KG1 (cell line): ENCODE measurements at regions not wholly inside any gene's neighbourhood (a gene's known extent, or its start where the extent isn't known, plus 50 kb on each side); places are given as distances from the start of the nearest gene placed in this dataset.
"Not testable (repeated sequence)": the region's sequence is repeated elsewhere in the genome, so short reads cannot be mapped to it uniquely, and the experiment has no call there.

Source experiments
- DNase-seq: peaks from one replicate; lab custom pipeline; 2025; lab: John Stamatoyannopoulos, UW

DNA sequence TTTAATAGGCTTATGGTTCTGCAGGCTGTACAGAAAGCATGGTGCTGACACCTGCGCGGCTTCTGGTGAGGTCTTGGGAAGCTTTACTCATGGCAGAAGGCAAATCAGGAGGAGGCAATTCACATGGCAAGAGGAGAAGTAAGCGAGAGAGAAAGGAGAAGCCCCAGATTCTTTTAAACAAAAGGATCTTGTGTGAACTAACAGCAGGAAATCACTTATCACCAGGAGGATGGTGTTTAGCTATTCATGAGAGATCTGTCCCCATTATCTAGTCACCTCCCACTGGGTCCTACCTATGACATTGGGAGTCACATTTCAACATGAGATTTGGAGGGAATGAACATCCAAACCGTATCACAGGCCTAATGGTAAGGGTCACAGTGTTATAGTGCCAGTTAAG, 678.0 kb upstream of the KCND2 start:
- DNase-seq, result no peak

DNA sequence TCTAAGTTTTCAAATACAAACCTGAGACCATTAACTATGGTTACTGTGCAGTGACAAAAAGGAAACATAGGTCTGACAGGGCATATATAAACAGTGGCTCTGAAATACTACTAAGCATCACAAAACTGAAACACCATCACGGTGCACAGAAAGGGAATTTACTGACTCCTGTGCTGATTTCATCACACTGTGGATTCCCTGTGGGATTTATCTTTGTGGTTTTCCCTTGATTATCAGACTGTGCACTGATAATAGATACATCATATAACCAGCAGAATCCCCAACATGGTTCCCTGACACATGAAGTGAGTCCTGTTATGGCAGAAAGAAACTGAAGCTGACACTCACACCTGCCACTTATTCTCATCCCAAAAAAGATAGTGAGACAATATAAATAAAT, 676.3 kb upstream of the KCND2 start:
- no peak for DNase-seq

DNA sequence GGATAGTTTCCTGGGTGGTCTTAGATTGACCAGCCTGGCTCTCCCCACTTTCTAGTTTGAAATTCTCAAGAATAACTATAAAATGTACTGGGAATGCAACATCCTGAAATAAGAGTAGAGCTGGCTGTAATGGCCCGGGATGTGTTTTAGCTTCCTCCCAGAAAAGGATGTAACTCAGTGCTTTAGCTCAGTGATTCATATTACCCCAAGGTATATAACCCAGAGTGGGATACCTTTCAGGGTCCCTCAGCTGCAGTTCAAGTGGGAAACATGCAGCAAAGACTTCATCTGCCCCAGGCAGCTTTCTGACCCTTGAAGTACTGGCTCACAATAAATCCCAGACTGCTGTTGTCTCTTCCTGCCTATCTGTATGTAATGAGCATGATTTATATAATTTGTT, 666.7 kb upstream of the KCND2 start:
- DNase-seq, result no peak

- no peak for DNase-seq
Measured at GRCh38 chr7:119620769-119621168, 652.2 kb upstream of the KCND2 start.

DNA sequence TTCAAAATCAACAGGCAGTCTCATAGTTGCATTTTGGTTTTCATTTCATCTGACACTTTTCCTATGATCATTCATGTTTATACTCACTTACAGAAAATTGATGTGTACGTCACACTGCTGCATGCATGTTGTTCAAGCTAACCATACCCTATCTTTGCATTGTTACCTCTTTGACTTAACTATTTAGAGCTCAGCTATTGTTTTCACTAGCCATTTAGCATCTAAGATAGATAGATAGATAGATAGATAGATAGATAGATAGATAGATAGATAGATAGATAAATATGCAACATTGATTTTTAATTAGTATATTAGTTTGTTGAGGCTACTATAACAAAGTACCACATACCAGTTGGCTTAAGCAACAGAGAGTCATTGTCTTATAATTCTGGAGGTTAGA, 649.5 kb upstream of the KCND2 start:
- DNase-seq, result no peak

DNA sequence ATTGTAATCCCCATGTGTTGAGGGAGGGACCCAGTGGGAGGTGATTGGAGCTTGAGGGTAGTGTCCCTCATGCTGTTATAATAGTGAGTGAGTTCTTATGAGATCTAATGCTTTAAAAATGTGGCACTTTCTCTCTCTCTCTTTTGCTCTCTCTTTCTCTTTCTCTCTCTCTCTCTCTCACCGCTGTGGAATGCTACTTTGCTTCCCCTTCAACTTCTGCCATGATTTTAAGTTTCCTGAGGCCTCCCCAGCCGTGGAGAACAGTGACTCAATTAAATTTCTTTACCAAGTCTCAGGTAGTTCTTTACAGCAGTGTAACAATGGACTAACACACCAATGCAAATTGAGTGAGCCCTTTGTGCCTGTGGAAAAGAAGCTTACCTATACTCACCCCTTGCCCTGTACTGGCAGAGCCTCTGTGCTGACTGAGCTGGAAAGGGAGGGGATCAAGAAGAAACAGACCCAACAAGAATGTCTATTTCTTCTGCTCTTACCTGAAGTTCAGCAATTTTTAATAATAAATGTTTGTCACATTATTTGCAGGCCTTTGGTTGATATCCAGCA, 642.5 kb upstream of the KCND2 start:
- no peak for DNase-seq

GRCh38 chr7:119633812-119634211, 639.2 kb upstream of the KCND2 start:
- not testable (repeated sequence) for DNase-seq

- no peak for DNase-seq
Measured at GRCh38 chr7:119640326-119640725, 632.6 kb upstream of the KCND2 start.

- DNase-seq, result no peak
Measured at GRCh38 chr7:119640861-119641260, 632.1 kb upstream of the KCND2 start.

GRCh38 chr7:119643558-119643957, 629.4 kb upstream of the KCND2 start:
- DNase-seq, result no peak

DNA sequence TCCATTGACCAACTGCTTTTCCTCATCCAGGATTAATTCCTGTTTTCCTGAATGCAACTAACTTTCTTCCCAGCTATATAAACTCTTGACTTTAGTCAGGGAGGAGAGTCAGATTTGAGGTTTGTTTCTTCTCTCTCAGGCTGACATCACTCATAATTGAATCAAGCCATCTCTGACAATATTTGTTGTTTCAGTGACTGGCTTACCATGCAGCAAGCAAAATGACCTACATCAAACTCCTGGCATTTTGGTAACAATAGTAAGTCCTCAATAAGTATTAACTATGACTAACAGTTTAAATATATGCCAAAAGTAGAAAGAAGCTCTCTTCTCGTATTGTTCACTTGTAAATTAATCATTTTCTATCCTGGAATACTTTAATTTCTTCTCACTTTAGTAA, 625.7 kb upstream of the KCND2 start:
- no peak for DNase-seq

- DNase-seq, result not testable (repeated sequence)
Measured at GRCh38 chr7:119648752-119649151, 624.2 kb upstream of the KCND2 start.

DNA sequence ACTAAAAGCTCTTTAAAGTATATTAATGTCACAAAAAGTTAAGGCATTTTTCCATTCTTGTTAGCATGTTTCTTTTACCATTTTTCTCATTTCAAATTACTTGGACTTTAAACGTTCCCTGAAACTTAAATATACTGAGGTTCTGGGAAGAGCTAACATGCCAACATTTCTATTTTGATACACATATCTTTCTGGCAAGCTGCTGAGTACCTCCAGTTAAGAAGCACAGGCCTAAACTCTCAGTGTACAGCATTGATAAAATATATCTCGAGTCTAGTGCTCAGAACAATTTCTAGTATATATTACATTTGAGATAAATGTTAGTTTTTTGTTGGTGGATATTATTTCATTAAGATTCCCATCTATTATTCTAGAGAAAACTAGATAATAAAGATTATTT, 612.9 kb upstream of the KCND2 start:
- no peak for DNase-seq

- DNase-seq, result no peak
Measured at GRCh38 chr7:119664601-119665000, 608.4 kb upstream of the KCND2 start.

DNA sequence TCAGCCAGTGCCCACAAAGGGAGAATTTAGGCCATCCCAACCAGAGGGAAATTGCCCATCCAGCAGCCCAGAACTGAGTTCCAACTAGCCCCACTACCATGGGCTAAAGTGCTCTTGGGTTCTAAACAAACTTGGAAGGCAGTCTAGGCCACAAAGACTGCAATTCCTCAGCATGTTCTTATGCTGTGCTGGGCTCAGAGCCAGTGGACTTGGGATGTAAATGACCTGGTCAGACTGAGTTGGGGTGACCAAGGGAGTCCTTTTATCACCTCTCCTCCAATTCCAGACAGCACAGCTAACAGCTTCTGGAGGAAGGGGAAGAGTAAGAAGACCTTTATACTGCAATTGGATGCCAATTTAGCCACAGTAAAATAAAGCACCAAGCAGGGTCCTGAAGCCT, 607.2 kb upstream of the KCND2 start:
- DNase-seq, result no peak

GRCh38 chr7:119681336-119681735, 591.6 kb upstream of the KCND2 start:
- no peak for DNase-seq

GRCh38 chr7:119684763-119685162, 588.2 kb upstream of the KCND2 start:
- no peak for DNase-seq

DNA sequence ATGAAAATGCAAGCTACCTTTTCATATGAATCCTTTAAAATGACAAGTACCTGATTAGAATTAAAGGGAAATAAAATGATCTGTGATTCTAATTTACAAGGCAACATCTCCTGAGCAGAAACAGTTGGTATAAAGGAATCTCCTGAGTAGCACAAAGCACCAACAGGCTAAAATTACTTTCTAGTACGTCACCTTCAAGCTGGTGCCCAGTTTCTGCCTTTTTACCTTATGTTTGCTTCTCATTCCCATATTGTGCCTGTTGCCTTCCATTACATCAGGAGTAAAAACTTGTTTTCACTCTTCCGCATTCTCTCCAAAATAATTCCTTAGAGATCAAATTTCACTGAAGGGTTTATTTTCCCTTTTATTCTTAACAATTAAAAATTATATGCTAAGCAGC, 587.1 kb upstream of the KCND2 start:
- DNase-seq, result no peak

DNA sequence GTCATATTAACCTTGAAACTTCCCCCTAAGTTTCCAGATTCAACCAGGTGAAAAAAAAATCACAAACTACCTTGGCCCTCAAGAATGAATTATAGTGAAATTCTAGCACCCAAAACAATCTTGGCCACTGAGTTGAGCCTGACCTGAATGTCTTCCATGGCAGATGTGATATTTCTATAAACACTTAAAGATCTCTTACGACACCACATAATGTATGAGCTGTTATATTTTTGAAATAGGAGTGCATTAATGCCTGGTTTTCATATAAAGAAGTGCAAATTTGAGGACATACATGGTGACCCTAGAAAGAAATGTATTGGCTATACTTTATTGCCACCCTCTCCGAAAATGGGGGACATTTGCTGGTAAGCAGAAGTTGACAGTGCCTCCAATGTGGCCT, 584.1 kb upstream of the KCND2 start:
- no peak for DNase-seq

GRCh38 chr7:119692541-119692940, 580.4 kb upstream of the KCND2 start:
- no peak for DNase-seq

DNA sequence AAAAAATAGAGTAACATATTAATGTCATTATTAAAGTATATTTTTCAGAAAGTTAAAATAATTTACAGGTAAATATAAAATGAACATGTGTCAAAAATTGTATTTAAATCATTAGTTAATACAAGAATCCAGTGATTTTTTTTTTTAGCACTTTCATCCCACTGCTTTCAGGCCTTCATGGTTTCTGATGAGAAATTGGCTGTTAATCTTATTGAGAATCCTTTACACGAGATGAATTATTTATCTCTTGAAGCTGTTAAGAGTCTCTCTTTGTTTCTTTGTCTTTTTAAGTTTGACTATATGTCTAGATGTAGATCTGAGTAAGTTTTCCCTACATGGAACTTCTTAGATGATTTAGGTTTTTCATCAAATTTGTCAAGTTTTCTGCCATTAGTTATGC, 578.5 kb upstream of the KCND2 start:
- no peak for DNase-seq

GRCh38 chr7:119696336-119696735, 576.6 kb upstream of the KCND2 start:
- no peak for DNase-seq

DNA sequence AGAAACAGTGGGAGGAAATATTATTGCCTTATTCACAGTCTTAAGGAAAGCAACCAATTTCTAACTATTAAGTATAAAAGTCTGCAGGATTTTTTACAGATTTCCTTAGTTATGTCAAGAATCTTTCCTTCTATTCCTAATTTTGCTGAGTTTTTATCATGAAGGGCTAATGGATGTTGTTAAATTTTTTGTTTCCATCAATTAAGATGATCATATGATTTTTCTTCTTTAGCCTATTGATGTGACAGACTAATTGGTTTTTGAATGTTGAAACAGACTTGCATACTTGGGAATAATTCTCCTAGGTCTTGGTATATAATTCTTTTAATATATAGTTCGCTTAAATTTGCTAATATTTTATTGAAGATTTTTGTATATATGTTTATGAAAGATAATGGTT, 569.1 kb upstream of the KCND2 start:
- no peak for DNase-seq

GRCh38 chr7:119706608-119707007, 566.4 kb upstream of the KCND2 start:
- DNase-seq, result no peak

GRCh38 chr7:119708891-119709290, 564.1 kb upstream of the KCND2 start:
- DNase-seq, result no peak
